Left lung (tissue), 4 donors: ENCODE measurements at regions not wholly inside any gene's neighbourhood (a gene's known extent, or its start where the extent isn't known, plus 50 kb on each side); places are given as distances from the start of the nearest gene placed in this dataset.

Experiments used
- ATAC-seq: fragments of 200-7000 bp; cut with Tn5 transposase; one replicate; pipeline ENCODE4 v1.9.1; 2020; ENCODE audit warnings: moderate library complexity
- DNase-seq, 4 donors: peaks; one replicate each; pipeline ENCODE4 v3.0.0-alpha.2; 2013 to 2020
- H3K27ac ChIP-seq, 2 donors: fragments of 200-600 bp; sonication (generic) in 1 of 2; one replicate each; pipeline versions ENCODE4 v1.5.0 to v1.8.0; 2020 to 2021
- H3K27me3 ChIP-seq, 2 donors: fragments of 200-600 bp; sonication (generic) in 1 of 2; one replicate each; pipeline versions ENCODE4 v1.5.0 to v1.8.0; 2020 to 2021
- H3K36me3 ChIP-seq, 2 donors: fragments of 200-600 bp; sonication (generic) in 1 of 2; one replicate each; pipeline versions ENCODE4 v1.5.0 to v1.8.0; 2020 to 2021
- H3K4me1 ChIP-seq, 2 donors: fragments of 200-600 bp; one replicate each; pipeline ENCODE4 v1.8.0; 2021
- H3K4me3 ChIP-seq, 2 donors: fragments of 200-600 bp; sonication (generic) in 1 of 2; one replicate each; pipeline versions ENCODE4 v1.5.0 to v1.8.0; 2020 to 2021; ENCODE audit warnings: mild to moderate bottlenecking in 1 of 2
- H3K9me3 ChIP-seq, 2 donors: fragments of 200-600 bp; sonication (generic) in 1 of 2; one replicate each; pipeline versions ENCODE4 v1.5.0 to v1.8.0; 2020 to 2021
- intact Hi-C, 2 donors: fragments of 100-400 bp; cut with DNase I; formaldehyde crosslinking; loops; one replicate each; pipeline versions ENCODE4 v1.11.2 to v1.14.2; 2022
- TF ChIP-seq, protein P1 (sequence below), 2 donors: fragments of 200-600 bp; sonication (generic) in 1 of 2; IDR thresholded peaks; one replicate each; pipeline versions ENCODE4 v1.5.0 to v1.8.0; 2021; ENCODE audit warnings: antibody characterized with exemption in 2 of 2
- donor health status: DM: no; HTN: yes; CAD: no.
- donor health status: DM: no; HTN: no; CAD: no.

DNA sequence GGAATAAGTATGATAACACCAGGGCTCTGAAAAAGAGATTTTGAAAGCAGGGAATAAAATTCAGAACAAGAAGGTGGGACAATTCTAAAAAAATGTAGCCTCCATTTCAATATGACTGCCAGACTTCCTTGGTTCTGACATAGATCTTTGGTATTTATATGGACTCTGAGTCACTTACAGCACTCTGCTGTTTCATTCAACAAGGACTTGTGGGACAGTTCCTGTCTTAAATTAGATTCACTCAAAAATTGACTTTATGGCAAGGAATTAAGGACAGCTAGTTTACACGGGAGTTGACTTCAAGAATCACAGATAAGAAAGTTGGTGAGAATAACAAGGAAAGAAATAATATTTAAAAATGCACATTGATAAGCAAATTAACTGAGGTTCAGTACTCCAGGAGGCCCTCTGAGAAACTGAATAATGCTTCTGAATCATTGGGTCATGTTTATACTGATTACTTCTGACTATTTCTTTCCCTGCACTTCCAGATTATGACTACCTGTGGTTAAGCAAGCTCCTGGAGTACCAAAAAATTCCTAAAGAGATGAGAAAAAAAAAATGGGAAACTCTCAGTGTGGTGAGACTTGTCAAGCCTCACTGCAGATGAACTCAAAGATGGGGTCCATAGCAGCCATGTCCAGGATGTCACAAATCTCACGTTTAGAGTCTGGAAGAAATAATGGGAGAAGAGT is 828.3 kb upstream of the PIK3C3 start:
- no peaks in the 10 kb centered on the region for H3K27me3 ChIP-seq
- no peak for ATAC-seq
- H3K4me1 ChIP-seq: no peaks in the 10 kb centered on the region
- intact Hi-C loops: no loop called here
- TF ChIP-seq, protein P1, sequence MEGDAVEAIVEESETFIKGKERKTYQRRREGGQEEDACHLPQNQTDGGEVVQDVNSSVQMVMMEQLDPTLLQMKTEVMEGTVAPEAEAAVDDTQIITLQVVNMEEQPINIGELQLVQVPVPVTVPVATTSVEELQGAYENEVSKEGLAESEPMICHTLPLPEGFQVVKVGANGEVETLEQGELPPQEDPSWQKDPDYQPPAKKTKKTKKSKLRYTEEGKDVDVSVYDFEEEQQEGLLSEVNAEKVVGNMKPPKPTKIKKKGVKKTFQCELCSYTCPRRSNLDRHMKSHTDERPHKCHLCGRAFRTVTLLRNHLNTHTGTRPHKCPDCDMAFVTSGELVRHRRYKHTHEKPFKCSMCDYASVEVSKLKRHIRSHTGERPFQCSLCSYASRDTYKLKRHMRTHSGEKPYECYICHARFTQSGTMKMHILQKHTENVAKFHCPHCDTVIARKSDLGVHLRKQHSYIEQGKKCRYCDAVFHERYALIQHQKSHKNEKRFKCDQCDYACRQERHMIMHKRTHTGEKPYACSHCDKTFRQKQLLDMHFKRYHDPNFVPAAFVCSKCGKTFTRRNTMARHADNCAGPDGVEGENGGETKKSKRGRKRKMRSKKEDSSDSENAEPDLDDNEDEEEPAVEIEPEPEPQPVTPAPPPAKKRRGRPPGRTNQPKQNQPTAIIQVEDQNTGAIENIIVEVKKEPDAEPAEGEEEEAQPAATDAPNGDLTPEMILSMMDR (IDR thresholded peaks at IDR 0.05): no peak
- H3K27ac ChIP-seq: no peak overlapping the region
- no peaks in the 10 kb centered on the region for H3K36me3 ChIP-seq
- DNase-seq: no peak
- H3K9me3 ChIP-seq: no peaks in the 10 kb centered on the region
- H3K4me3 ChIP-seq: no peak overlapping the region

DNA sequence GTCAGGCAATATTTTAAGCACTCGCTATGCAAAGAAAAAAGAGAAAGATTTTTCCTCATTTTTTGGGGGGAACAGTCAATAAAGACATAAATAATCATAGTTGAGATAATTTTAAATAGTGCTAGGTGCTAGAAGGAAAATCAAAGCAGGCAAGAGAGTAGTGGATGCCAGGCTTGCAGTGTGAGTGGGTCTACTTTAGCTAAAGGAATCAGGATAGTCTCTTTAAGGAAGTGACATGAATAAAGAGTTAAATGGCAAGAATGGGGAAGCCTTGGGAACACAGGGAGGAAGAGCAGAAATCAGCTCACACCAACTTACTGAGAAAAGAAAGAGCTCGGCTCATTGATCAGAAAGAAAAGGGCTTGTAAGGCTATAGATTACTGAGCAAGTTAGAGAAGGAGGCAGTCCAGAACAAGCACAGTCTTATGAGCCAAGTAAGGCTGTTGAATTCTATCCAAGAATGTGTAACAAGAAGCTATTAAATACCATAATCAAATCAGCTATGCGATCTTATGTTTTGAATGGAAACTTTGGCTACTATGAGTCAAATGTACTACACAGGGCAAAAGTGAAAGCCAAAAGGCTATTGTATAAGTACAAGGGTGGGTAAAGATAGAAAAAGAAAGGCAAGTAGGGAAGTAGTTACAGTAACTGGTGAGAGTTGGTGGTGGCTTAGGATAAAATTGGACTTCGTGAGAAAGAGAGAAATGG is 833.8 kb upstream of the PIK3C3 start:
- DNase-seq (no peak), ATAC-seq (no peak)
- H3K27me3 ChIP-seq: no peaks in the 10 kb centered on the region
- no peak overlapping the region for H3K27ac ChIP-seq
- TF ChIP-seq, protein P1 (IDR thresholded peaks at IDR 0.05): no peak
- H3K4me1 ChIP-seq: no peaks in the 10 kb centered on the region
- H3K36me3 ChIP-seq: no peaks in the 10 kb centered on the region
- peaks cover 0 to 3% of the 10 kb centered on the region in 2 donors for H3K9me3 ChIP-seq
- no peak overlapping the region for H3K4me3 ChIP-seq
- intact Hi-C loops: no loop called here

DNA sequence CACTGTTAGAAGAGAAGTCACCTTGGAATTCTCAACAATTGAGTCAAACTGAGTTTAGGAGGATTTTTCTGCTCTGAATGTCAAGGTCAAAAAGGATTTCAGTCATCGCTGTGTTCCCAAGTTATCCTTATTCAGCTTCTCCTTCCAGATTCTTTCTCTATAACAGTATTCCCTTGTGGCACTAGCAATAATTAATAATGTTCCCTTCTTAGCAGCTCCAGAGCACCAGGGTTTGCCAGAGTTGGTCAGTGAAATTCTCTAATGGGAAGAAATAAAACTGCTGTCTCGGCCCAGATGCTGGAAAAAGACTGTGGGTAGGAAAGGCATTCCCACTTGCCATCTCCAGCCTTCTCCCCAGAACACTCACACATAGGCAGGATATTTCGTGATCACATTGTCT is 836.0 kb upstream of the PIK3C3 start:
- DNase-seq (no peak), ATAC-seq (no peak)
- Histone ChIP-seq H3K27me3 (no peaks in the 10 kb centered on the region), H3K4me1 (no peaks in the 10 kb centered on the region), H3K9me3 (peaks cover 0 to 3% of the 10 kb centered on the region in 2 donors), H3K4me3 (no peak overlapping the region), H3K36me3 (no peaks in the 10 kb centered on the region), H3K27ac (no peak overlapping the region)
- TF ChIP-seq, protein P1 (IDR thresholded peaks at IDR 0.05): no peak
- intact Hi-C loops: no loop called here

DNA sequence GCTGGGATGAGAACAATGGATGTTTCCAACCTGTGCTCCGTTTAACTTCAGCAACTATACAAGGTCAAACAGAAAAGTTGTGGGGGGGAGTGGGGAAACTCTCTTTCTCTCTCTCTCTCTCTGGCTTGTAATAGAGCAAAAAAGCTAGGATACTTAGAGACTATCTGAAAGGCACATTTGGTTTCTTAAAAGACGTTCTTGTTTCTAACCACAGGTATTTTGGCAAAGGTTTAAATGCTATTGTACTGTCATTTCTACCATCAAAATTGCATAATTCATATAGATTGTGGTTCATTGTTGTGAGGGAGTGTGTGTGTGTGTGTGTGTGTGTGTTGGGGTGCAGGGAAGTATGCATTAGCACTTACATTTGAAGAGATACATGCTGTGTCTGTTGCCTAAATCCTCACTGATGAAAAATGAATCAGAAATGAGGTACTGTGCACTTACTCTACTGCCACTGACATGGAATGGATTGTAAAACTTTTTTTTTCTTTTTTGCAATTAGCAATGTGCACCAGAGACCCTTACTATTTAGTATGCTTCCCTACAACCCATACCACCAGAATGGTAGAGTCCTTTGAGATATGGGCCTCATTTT is 841.0 kb upstream of the PIK3C3 start:
- ATAC-seq: no peak
- Histone ChIP-seq H3K4me3 (no peak overlapping the region), H3K9me3 (peaks cover 0 to 14% of the 10 kb centered on the region in 2 donors), H3K36me3 (no peaks in the 10 kb centered on the region), H3K27ac (no peak overlapping the region), H3K27me3 (no peaks in the 10 kb centered on the region), H3K4me1 (no peaks in the 10 kb centered on the region)
- TF ChIP-seq, protein P1 (IDR thresholded peaks at IDR 0.05): no peak
- no peak for DNase-seq
- intact Hi-C loops: no loop called here

DNA sequence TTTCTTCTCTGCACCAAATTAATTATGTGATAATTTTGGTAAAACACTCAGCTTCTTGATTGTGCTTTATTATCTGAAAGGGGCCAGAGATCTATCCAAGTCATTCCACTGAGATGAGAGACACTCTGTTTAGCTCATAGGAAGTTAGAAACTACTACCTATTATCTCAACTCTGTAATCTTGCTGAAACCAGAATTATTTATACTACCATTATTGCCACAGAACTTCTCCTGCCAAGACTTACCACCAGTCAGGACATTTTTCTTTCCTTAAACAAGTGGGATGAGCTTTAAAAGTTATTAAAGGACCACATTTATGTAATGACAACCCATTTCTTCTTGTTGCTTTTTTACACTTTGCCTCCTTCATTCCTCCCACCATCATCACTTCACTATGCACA is 855.6 kb upstream of the PIK3C3 start:
- Histone ChIP-seq H3K9me3 (peaks cover 0 to 12% of the 10 kb centered on the region in 2 donors), H3K36me3 (no peaks in the 10 kb centered on the region), H3K4me3 (no peak overlapping the region), H3K27me3 (no peaks in the 10 kb centered on the region), H3K27ac (no peak overlapping the region), H3K4me1 (no peaks in the 10 kb centered on the region)
- intact Hi-C loops: no loop called here
- DNase-seq: no peak
- ATAC-seq: no peak
- TF ChIP-seq, protein P1 (IDR thresholded peaks at IDR 0.05): no peak
